HG02973 (cell line): ENCODE measurements at regions not wholly inside any gene's neighbourhood (a gene's known extent, or its start where the extent isn't known, plus 50 kb on each side); places are given as distances from the start of the nearest gene placed in this dataset.
"Not testable (repeated sequence)": the region's sequence is repeated elsewhere in the genome, so short reads cannot be mapped to it uniquely, and the experiment has no call there.

ENCODE experiments used
- ATAC-seq: cut with Tn5 transposase; IDR thresholded peaks from one replicate; pipeline ENCODE4 v1.9.1; 2021; ENCODE audit warnings: moderate library complexity; ENCODE audit not compliant: unreplicated experiment

DNA sequence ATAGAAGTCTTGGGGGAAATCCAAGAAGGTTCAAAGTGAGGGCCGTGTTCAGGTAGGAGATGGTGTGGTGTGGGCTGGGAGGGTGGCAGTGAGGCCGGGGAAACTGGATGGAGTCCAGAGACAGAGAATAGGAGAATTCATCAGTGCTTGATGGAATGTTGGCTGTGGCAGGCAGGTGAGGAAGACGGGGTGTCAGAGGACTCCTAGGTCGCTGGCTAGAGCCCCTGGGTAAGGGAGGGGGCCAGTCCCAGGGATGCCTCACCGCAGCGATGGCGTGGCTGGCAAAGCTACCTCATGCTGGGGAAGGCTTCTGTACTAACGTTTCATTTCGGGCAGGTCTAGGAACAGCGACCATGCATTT is 373.0 kb downstream of the RPS24 start:
- ATAC-seq, result no peak

DNA sequence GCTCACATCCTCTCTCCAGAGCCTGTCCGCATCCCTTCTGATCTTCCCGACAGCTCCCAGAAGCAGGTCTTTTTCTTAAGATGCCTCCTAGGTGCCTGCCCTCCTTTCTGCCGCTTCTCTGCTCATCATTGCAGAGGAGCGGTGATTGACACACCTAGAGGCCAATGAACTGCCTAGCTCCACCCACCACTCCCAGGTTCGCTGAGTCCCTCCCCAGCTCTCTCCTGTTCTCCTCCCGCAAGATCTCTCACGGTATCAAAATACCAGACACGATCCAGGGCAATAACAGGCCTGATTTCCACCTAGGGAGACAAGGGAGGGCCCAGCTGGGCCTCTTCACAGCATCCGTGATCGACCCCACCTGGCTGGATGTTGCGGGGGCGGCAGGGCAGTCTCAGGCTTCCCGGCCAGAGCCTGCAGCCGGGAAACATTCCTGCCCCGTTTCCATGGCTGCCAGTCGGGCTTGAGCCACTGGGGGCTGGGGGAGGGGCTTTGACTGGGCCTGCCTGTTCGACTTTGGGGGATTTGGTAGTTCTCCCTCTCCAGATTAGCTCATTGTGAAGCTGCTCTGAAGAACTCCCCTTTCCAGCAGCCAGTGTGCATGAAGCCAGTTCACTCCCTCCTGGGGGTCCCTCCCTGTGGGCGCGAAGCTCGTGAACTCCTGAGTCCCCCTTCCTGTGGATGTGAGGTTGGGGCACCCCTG is 373.5 kb downstream of the RPS24 start:
- ATAC-seq, result no peak

DNA sequence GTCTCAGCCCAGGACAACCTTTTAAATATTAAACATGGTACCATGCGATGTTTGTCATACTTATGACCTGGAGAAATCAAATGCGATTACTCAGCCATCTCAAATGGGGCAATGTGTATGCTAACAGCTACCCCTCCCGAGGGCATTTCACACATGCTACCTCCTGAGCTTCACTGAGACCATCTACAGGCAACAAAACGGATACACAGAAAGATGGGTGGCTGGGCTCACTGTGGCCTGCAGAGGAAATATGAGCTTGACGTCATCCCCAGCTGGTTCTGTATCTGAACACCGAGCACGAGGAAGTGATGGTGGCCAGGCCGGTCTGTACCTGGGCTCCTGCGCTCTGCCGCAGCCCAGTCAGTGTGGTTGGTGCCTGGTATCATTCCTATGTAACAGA is 374.3 kb downstream of the RPS24 start:
- no peak for ATAC-seq

DNA sequence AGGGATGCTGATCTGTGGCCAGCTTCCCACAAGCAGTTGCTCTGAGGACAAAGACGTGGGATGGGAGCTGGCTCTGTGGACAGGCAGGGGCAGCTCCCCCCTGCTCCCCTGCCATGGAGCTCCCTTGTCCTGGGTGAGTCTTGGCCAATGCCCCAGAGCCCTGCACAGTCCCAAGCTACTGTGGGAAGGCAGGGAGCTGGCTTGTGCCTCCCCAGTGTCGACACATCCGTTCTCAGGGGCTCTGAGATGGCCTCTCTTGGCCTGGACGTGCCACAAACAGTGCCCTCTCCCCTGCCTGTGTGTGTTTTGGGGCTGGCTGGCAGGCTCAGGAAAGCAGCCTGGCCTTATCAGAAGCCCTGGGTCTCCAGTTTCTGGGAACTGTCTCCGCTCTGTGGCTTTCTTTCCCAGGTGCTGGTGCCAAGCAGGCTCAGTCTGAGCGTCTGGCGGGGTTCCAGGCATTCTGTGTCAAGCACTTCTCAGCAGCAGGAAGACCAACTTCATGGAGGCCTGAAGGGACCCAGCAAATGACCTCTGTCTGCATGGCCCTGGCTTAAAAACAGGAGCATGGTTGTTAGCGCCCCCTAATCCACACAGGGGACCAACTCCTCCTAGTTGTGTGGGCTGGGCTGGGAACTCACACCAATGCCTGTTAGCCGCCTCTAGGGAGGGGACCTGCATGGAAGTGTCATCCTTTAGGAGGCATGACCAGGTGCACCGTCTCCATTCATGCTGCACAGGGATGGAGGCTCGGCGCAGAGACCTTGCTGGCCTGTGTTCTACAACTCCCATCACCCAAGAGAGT is 375.2 kb downstream of the RPS24 start:
- no peak for ATAC-seq

DNA sequence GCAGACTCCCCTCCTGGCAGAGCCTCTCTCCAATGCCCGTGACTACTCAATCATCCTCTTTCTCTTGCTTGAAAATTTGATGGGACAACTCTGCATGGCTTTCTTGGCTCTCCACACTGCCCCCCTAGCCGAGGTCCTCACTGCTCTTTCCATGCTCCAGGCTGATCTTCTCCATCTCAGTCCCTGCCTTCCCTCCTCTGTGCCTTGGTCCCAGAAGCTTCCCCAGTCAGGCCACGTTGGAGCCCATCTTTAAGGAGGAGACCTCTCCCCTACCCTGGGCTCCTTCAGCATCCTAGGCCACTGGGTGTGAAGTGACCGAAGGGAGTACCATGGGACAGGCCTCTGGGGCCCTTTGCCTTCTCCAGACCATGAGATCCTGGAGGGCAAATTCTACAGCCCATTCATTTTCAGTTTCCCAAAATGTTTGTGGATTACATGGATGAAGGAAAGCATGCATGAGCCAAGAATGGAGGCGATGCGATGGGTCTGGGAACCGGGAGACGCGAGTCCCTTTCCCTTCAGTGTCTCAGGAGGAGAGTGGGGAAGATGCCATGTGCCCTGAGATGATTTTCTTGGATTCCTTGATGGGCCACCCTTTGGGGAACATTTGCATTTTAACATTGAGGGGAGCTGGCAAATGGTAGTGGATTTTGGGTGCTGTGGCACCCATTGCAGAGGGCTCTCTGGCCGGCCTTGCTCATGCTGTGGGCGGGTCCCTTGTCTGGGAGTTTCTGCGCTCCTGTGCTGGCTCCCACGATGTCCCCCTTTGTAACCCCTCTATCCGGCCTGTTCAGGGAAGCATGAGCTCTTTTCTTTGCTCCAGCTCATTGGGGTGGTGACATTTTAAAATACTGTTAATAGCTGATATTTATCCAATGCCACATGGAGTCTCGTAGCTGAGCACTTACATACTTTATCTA is 376.6 kb downstream of the RPS24 start:
- ATAC-seq, result no peak

DNA sequence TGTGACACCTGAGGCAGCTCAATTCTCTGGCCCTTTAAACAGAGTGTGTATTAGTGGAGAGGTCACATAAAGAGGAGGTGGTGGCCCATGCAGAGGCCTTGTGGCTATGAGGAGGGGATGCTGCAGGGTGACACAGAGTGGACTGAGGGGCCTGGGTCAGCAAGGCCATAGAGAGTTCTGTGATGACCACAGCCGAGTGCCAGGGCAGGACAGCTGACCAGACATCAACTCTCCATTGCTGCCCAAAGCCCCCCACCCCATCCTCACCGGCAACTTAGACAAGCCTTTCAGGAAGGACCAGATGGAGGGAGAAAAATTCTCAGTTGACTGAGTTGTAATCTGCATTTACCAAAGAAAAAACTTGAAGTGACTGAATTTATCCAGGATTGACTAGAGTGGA is 378.1 kb downstream of the RPS24 start:
- no peak for ATAC-seq

DNA sequence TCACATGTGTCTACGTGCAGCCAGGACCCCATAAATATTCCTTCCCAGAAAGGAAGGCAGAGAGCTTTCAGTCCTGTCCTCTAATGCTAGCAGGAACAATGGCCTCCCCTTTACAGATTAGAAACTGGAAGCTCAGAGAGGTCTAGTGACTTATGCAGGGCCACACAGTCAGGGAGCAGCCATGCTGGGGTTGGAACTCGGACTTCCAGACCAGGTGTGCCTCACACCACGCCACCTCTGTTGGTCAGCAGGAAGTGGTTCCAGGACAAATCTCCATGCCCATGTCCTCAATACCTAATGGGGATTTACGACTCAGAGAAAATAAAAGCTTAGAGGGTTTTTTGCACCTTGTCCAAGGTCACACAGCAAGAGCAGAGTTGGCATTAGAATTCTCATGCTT is 378.9 kb downstream of the RPS24 start:
- ATAC-seq, result no peak

DNA sequence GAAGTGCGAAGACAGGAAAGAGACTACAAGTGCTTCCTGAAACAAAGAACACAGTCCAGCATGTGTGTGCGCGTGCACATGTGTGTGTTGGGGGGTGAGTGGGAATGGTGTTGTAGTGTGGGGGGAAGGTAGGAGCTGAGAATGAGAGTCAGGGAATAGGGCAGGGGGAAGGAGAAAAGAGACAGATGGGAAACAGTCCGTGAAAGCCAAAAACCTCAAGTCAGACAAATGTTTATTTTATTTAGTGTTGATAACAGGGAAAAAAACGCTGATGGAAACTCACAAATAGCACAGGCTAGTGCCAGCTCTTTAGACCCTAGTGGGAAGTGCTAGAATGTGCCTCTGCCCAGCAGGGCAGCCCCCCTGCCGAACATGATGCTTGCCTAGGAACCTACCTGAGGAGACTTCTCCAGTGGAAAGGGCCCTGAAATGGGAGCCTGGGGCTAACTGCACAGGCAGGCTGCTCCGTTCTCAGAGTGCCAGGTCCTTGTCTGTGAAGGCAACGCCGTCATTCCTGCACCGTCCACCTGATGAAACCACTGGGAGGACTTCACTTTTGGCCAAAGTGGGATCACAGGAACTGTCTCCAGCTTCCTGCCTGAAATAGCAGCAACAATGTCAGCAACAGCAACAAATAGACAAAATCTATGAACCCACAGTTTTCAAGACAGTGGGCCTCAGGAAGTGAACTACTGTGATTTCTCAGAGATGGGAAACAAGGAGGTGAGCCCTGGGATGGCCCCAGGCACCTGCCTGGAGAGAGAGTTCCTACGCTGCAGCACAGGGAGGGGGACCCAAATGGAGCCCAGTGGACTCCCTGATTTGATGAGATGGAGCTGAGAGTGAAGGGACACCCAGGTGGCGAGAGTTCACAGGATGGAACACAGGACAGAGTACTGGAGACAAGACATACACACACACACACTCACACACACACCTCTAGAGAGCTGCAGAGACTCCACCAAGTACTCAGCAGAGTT is 379.7 kb downstream of the RPS24 start:
- no peak for ATAC-seq

DNA sequence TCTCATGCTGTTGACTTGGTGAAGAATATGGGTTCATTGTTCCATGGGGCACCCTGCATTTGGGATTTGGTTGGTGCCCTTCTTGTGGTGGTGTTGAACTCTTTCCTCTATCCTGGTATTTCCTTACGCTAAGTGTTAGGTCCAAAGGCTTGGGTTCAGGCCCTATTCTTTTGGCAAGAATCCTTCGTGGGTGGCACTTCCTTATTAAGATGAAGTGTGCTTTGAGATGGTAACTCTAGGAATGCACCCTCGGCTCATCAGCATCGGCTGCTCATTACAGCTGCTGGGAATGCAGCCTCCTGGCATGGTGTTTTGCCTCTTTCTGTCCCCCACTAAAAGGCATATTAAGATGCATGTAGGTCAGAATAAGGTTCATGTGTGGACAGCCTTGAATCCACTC is 380.7 kb downstream of the RPS24 start:
- no peak for ATAC-seq

DNA sequence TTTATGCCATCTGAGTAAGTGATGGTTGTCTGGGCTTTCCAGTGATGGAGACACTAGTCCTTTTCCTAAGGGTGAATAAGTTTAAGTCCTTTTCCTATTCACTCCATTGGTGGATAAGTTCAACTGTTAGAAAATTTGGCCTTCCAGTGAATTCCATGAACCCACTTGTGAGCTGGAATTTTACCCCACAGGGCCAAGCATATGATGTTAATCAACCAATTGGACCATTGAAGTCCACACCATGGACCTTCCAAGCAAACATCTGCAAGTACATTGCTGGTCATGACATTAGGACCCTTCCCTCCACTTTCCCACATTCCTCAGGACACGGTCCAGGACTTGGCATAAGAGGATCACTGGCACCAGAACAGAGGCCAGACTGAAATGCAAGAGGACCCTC is 381.4 kb downstream of the RPS24 start:
- no peak for ATAC-seq

DNA sequence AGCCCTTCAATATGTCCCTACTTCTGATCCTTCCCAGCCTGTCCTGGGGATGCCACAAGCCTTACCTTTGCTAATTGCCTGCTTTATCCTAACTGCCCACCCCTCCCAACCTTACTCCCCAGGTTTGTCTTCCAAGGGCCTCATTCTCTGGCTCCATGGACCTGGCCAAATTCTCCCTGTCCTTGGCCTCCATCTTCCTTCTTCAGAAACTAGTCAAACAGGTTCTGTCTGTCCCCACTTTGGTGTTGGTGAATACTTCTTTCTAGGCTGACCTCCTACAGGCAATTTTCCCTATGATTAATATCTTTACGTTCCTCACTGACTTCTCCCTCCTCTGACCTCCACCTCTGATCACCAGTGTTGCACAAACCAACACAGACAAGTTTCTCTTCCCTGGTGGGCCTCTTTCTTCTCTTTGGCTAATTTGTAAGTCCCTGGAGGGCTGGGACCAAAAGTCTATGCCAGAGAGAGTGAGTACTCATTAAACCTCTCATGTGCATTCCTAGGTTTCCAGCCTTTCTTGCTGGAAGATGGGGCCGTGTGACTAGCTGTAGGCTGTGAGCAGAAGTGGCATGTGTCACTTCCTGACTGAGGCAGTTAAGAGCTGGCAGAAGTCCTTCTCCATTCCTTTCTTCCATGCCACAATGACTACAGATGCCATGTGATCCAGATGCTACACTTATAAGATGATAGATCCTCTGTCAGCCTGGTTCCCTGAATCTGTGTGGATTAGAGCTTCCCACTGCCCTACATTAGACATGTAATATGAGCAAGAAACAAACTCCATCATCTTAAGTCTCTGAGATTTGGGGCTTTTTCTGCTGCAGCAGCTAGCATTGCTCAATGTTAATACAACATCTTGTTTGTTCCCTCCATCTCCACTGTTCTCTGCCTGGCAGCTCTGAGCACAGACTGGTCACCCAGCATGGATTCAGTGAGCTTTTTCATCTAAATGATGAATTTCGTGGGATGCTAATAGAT is 382.7 kb downstream of the RPS24 start:
- ATAC-seq, result no peak

DNA sequence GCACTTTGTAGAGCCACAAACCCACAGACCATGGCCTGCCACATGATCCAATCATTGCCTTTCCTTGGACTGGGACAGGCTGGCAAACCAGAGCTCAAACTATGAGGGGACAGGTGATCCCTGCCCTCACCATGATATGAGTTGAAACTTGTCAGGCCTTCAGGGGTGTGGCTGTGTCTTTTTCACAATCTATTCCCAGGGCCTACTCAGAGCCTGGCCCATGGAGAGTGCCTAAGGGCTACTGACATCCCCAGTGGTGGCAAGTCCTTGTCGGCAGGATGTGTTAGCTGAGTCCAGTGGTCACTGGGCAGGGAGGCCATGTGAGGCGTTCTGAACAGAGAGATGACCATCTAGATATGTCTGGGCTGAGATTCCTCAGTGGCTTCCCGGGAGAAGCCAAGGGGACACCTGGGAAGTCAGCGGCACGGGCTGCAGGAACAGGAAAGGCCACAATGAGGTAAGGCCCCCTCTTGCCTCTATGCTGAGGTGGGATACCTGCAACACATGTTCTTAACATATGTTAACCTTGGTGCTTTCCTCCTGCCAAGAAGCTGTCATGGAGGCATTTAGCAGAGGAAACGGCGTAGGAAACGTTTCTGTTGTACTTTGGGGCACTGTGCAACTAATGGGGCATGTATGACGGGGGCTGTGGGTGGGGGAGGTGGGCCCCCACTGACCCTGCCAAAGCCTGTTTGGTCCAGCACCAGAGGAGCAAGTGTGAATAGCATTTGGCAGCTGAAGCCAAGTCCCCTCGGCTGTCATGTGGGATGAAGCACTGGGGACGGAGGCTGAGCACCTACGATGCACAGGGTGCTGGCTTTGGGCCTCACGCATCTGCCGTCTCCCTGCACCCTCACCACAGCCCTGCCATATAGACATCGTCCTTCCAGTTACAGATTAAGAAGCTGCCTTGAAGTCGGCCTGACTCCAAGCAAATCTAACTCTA is 384.0 kb downstream of the RPS24 start:
- ATAC-seq, result no peak

DNA sequence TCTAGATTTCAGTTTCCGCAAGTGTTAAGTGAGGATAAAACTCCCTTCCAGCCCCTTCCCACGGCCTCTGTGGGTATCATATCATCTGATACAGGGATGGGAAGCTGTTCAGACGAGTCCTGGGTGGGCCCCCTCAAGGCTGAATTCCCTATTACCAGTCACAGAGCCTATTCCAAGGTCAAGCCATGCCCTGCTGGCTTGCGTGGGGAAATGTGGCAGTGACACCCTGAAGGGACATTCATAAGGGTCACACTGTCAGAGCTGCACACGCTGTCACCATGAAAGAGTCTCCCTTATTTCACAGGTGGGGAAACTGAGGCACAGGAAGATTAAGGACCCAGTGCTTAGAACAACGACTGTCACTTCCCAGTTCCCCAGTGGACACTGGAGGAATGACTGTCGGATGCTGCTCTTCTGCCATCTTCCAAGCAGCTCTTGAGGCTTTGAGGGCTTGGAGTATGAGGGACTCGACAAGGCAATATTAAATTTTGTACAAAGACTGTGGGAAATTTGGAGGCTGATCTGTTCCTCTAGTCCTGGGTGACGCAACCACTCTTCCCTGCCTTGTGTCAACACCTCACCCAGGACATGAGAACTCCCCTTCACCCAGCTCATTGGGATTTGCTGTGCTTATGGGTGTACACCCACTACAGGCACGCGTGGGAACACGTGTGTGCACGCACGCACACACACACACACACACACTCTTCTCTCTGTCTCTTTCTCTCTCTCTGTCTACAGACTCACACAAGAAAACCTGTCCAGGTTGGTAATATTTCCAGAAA is 386.0 kb downstream of the RPS24 start:
- no peak for ATAC-seq

DNA sequence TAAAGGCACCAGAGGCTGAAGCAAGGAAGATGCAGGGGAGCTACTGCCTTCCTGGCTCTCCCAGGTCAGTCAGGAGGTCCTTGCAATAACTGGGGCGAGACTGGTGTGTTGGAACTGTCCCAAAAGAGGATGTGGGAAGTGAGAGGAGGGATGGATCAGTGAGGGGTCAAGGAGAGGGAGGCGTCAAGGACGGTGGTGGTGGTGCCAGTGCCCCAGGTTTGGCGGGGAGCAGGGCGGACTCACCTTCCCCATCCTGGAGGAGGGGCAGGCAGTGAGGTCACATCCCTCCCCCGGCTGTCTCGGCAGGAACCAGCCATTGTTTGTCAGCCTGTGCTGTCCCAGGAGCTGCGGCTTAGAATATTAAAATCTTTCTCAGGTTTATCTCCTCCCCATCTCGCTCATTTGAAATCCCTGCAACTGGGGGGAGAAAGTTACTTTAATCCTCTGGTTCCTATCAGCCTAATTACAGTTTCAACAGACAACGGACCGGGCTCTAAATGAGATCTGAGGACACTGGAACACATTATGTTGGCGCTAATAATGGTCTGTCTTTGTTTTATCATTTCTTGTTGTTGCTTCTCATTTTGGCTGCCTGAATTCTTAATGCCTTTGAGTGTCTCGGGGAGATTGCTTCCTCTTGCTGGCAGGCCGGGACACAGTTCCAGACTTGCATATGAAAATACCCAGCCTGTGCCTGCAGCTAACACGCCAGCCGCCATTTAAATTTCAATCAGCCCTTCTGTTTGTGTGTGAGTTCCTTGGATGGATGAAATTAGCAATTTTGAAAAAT is 387.5 kb downstream of the RPS24 start:
- no peak for ATAC-seq

DNA sequence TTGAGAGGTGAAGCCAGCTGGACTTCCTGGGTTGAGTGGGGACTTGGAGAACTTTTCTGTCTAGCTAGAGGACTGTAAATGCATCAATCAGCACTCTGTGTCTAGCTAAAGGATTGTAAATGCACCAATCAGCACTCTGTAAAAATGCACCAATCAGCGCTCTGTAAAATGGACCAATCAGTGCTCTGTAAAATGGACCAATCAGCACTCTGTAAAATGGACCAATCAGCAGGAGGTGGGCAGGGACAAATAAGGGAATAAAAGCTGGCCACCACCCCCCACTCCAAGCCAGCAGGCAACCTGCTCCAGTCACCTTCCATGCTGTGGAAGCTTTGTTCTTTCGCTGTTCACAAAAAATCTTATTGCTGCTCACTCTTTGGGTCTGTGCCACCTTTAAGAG is 390.4 kb downstream of the RPS24 start:
- ATAC-seq, result not testable (repeated sequence)

DNA sequence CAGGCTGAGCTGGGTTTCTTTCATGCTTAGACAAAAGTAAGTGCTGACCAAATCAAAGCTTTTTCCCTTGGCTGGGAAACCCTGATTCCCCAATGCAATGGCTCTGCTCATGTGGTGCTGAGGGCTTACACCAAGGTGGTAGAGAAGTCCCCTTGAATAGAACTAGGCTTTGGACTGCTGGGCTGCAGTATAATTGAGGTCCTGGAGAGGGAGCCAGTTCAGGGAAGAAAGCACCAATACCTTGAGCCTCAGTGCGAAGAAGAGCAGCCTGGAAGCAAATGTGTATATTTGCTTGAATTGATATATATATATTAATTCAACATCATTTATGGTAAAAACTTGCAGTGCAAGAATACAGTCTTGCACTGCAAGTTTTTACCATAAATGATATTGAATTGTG is 391.1 kb downstream of the RPS24 start:
- ATAC-seq, result no peak

DNA sequence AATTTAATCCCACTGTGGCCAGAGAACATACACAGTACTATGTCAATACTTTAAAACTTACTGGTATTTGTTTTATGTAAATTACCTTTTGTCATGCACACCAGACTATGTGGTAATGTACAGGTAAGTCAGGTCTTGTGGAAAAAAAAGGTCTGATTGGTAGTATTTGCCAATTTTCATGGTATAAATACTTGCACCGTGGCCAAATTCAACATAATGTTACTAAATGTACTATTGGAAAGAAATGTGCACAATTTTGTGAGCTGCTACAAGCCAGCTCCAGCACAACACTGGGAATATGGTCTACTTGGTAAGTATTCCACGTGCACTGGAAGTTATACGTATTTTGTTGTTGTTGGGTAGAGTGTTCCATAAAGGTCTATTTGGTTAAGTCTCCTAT is 392.5 kb downstream of the RPS24 start:
- ATAC-seq, result no peak
